Esophagus (tissue), 2 donors: ENCODE measurements at regions not wholly inside any gene's neighbourhood (a gene's known extent, or its start where the extent isn't known, plus 50 kb on each side); places are given as distances from the start of the nearest gene placed in this dataset.

Experiments used
- H3K27ac ChIP-seq, 2 donors: one replicate each; pipeline ENCODE4 v1.5.1; 2013; ENCODE audit warnings: low read depth in 2 of 2, mild to moderate bottlenecking in 2 of 2, inconsistent platforms in 1 of 2, low read length in 1 of 2, moderate library complexity in 1 of 2
- H3K27me3 ChIP-seq, 2 donors: one replicate each; pipeline ENCODE4 v1.6.1; 2013; ENCODE audit warnings: low read length in 2 of 2, control low read depth in 1 of 2, mild to moderate bottlenecking in 1 of 2; ENCODE audit not compliant: insufficient read depth in 2 of 2, control insufficient read depth in 1 of 2
- H3K36me3 ChIP-seq, 2 donors: one replicate each; pipeline ENCODE4 v1.6.1; 2013; ENCODE audit warnings: low read length in 1 of 2; ENCODE audit not compliant: control insufficient read depth in 2 of 2, insufficient read depth in 2 of 2
- H3K4me1 ChIP-seq, 2 donors: one replicate each; pipeline ENCODE4 v1.6.1; 2013; ENCODE audit warnings: low read length in 1 of 2; ENCODE audit not compliant: control insufficient read depth in 2 of 2, insufficient read depth in 2 of 2
- H3K4me3 ChIP-seq, 2 donors: one replicate each; pipeline ENCODE4 v1.5.1; 2013; ENCODE audit warnings: low read length in 2 of 2, mild to moderate bottlenecking in 2 of 2, low read depth in 1 of 2, moderate library complexity in 1 of 2
- H3K9me3 ChIP-seq, 2 donors: one replicate each; pipeline ENCODE4 v1.6.1; 2013; ENCODE audit warnings: mild to moderate bottlenecking in 2 of 2, low read depth in 1 of 2, low read length in 1 of 2, moderate library complexity in 1 of 2; ENCODE audit not compliant: control insufficient read depth in 2 of 2, insufficient read depth in 1 of 2
- WGBS, 2 donors: extraction: QIAGEN DNeasy Blood & Tissue Kit; methylation state at CpG; one replicate each; pipeline ENCODE4 v1.1.7; 2013; 5-methylcytosine and 5-hydroxymethylcytosine counted together
- donor health status: healthy with polysubstance abuse.
- donor health status: Bipolar disorder and iron deficiency.

GRCh38 chr15:96460106-96460505 is 129.6 kb downstream of the NR2F2 start:
- no peaks in the 10 kb centered on the region for H3K4me1 ChIP-seq
- 57 to 59% methylated on average over 1 of the region's 1 CpG for WGBS, 2 donors
- H3K4me3 ChIP-seq: no peak overlapping the region
- H3K9me3 ChIP-seq: no peaks in the 10 kb centered on the region
- H3K27me3 ChIP-seq: no peaks in the 10 kb centered on the region
- H3K27ac ChIP-seq: no peak overlapping the region
- H3K36me3 ChIP-seq: no peaks in the 10 kb centered on the region

- WGBS, 2 donors: 81 to 83% methylated on average over 21 of the region's 21 CpGs
- Histone ChIP-seq H3K4me1 (no peaks in the 10 kb centered on the region), H3K27me3 (no peaks in the 10 kb centered on the region), H3K4me3 (no peak overlapping the region), H3K9me3 (no peaks in the 10 kb centered on the region), H3K27ac (no peak overlapping the region), H3K36me3 (no peaks in the 10 kb centered on the region)
These were observed 132.6 kb downstream of the NR2F2 start for GRCh38 chr15:96462768-96463750.

- WGBS, 2 donors: 60 to 68% methylated on average over 4 of the region's 4 CpGs
- no peaks in the 10 kb centered on the region for H3K4me1 ChIP-seq
- peaks cover 0 to 2% of the 10 kb centered on the region in 2 donors for H3K27me3 ChIP-seq
- H3K36me3 ChIP-seq: no peaks in the 10 kb centered on the region
- H3K4me3 ChIP-seq: no peak overlapping the region
- peaks cover 0 to 3% of the 10 kb centered on the region in 2 donors for H3K9me3 ChIP-seq
- no peak overlapping the region for H3K27ac ChIP-seq
These were observed 136.0 kb downstream of the NR2F2 start for GRCh38 chr15:96466389-96466947.

- Histone ChIP-seq H3K27me3 (peaks cover 0 to 2% of the 10 kb centered on the region in 2 donors), H3K27ac (no peak overlapping the region), H3K4me1 (no peaks in the 10 kb centered on the region), H3K4me3 (no peak overlapping the region), H3K36me3 (no peaks in the 10 kb centered on the region), H3K9me3 (peaks cover 0 to 3% of the 10 kb centered on the region in 2 donors)
- 89 to 90% methylated on average over 3 of the region's 3 CpGs for WGBS, 2 donors
These were observed 137.5 kb downstream of the NR2F2 start for GRCh38 chr15:96468036-96468435.

GRCh38 chr15:96470681-96471310 is 140.3 kb downstream of the NR2F2 start:
- Histone ChIP-seq H3K27ac (no peak overlapping the region), H3K27me3 (peaks cover 0 to 2% of the 10 kb centered on the region in 2 donors), H3K4me3 (no peak overlapping the region), H3K36me3 (no peaks in the 10 kb centered on the region), H3K4me1 (no peaks in the 10 kb centered on the region), H3K9me3 (peaks cover 0 to 3% of the 10 kb centered on the region in 2 donors)
- WGBS, 2 donors: 64 to 67% methylated on average over 19 of the region's 19 CpGs

GRCh38 chr15:96472681-96473080 is 142.2 kb downstream of the NR2F2 start:
- H3K27me3 ChIP-seq: peaks cover 0 to 2% of the 10 kb centered on the region in 2 donors
- no peaks in the 10 kb centered on the region for H3K36me3 ChIP-seq
- H3K4me1 ChIP-seq: no peaks in the 10 kb centered on the region
- no peak overlapping the region for H3K4me3 ChIP-seq
- H3K27ac ChIP-seq: no peak overlapping the region
- peaks cover 0 to 3% of the 10 kb centered on the region in 2 donors for H3K9me3 ChIP-seq
- 69 to 70% methylated on average over 3 of the region's 3 CpGs for WGBS, 2 donors

- no peak overlapping the region for H3K4me3 ChIP-seq
- no peak overlapping the region for H3K27ac ChIP-seq
- 77 to 84% methylated on average over 5 of the region's 5 CpGs for WGBS, 2 donors
- H3K27me3 ChIP-seq: peaks cover 0 to 2% of the 10 kb centered on the region in 2 donors
- H3K36me3 ChIP-seq: no peaks in the 10 kb centered on the region
- peaks cover 0 to 3% of the 10 kb centered on the region in 2 donors for H3K9me3 ChIP-seq
- H3K4me1 ChIP-seq: no peaks in the 10 kb centered on the region
These were observed 143.1 kb downstream of the NR2F2 start for GRCh38 chr15:96473556-96473955.

- Histone ChIP-seq H3K4me3 (no peak overlapping the region), H3K36me3 (no peaks in the 10 kb centered on the region), H3K27ac (no peak overlapping the region), H3K27me3 (no peaks in the 10 kb centered on the region), H3K9me3 (peaks cover 0 to 3% of the 10 kb centered on the region in 2 donors), H3K4me1 (no peaks in the 10 kb centered on the region)
- 73 to 77% methylated on average over 5 of the region's 5 CpGs for WGBS, 2 donors
These were observed 143.7 kb downstream of the NR2F2 start for GRCh38 chr15:96474231-96474664.

GRCh38 chr15:96477227-96477626 is 146.7 kb downstream of the NR2F2 start:
- no peaks in the 10 kb centered on the region for H3K36me3 ChIP-seq
- no peaks in the 10 kb centered on the region for H3K9me3 ChIP-seq
- no peaks in the 10 kb centered on the region for H3K27me3 ChIP-seq
- no peak overlapping the region for H3K27ac ChIP-seq
- H3K4me1 ChIP-seq: no peaks in the 10 kb centered on the region
- no peak overlapping the region for H3K4me3 ChIP-seq
- 90 to 96% methylated on average over 3 of the region's 3 CpGs for WGBS, 2 donors
